ENCODE measurements at regions not wholly inside any gene's neighbourhood (a gene's known extent, or its start where the extent isn't known, plus 50 kb on each side); places are given as distances from the start of the nearest gene placed in this dataset.

GRCh38 chr7:25852939-25853271 is 299.1 kb upstream of the NFE2L3 start:
- Histone ChIP-seq H3K27me3 (ENCODE audit: low read depth, low read length) (peaks cover 15% of the 10 kb centered on the region), H3K9ac (ENCODE audit: low read length) (no peak overlapping the region), H3K36me3 (replicated peaks; ENCODE audit: low read depth, low read length) (no peaks in the 10 kb centered on the region)

GRCh38 chr7:25853314-25853713 is 298.7 kb upstream of the NFE2L3 start:
- Histone ChIP-seq H4K20me1 (ENCODE audit: insufficient read depth, low read length) (no peaks in the 10 kb centered on the region), H2AFZ (ENCODE audit: low read depth, low read length) (no peak overlapping the region), H3K9ac (ENCODE audit: low read length) (no peak overlapping the region)

More at GRCh38 chr7:25852939-25853271, 299.1 kb upstream of the NFE2L3 start:
- Histone ChIP-seq H3K4me2 (ENCODE audit: low read length) (no peak overlapping the region), H3K4me1 (ENCODE audit: low read length) (no peaks in the 10 kb centered on the region), H3K27ac (ENCODE audit: low read length) (no peak overlapping the region), H4K20me1 (ENCODE audit: insufficient read depth, low read length) (no peaks in the 10 kb centered on the region), H3K4me3 (ENCODE audit: low read length) (no peak overlapping the region), H3K79me2 (ENCODE audit: low read length) (no peaks in the 10 kb centered on the region), H3K9me3 (ENCODE audit: insufficient read depth, low read length) (no peaks in the 10 kb centered on the region), H2AFZ (ENCODE audit: low read depth, low read length) (no peak overlapping the region)
- no peak for TF ChIP-seq EZH2phosphoT487 (IDR thresholded peaks at IDR 0.05; ENCODE audit: low read depth)
- TF ChIP-seq, protein P1, sequence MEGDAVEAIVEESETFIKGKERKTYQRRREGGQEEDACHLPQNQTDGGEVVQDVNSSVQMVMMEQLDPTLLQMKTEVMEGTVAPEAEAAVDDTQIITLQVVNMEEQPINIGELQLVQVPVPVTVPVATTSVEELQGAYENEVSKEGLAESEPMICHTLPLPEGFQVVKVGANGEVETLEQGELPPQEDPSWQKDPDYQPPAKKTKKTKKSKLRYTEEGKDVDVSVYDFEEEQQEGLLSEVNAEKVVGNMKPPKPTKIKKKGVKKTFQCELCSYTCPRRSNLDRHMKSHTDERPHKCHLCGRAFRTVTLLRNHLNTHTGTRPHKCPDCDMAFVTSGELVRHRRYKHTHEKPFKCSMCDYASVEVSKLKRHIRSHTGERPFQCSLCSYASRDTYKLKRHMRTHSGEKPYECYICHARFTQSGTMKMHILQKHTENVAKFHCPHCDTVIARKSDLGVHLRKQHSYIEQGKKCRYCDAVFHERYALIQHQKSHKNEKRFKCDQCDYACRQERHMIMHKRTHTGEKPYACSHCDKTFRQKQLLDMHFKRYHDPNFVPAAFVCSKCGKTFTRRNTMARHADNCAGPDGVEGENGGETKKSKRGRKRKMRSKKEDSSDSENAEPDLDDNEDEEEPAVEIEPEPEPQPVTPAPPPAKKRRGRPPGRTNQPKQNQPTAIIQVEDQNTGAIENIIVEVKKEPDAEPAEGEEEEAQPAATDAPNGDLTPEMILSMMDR (IDR thresholded peaks at IDR 0.05; ENCODE audit: low read depth, low read length): no peak

GRCh38 chr7:25854059-25854458 is 297.9 kb upstream of the NFE2L3 start:
- Histone ChIP-seq H3K9ac (ENCODE audit: low read length) (no peak overlapping the region), H3K4me2 (ENCODE audit: low read length) (no peak overlapping the region), H3K27me3 (ENCODE audit: low read depth, low read length) (peaks cover 15% of the 10 kb centered on the region), H3K4me1 (ENCODE audit: low read length) (no peaks in the 10 kb centered on the region), H3K27ac (ENCODE audit: low read length) (no peak overlapping the region), H4K20me1 (ENCODE audit: insufficient read depth, low read length) (no peaks in the 10 kb centered on the region), H3K4me3 (ENCODE audit: low read length) (no peak overlapping the region), H3K9me3 (ENCODE audit: insufficient read depth, low read length) (no peaks in the 10 kb centered on the region), H2AFZ (ENCODE audit: low read depth, low read length) (no peak overlapping the region), H3K79me2 (ENCODE audit: low read length) (no peaks in the 10 kb centered on the region), H3K36me3 (replicated peaks; ENCODE audit: low read depth, low read length) (no peaks in the 10 kb centered on the region)
- TF ChIP-seq, protein P1 (IDR thresholded peaks at IDR 0.05; ENCODE audit: low read depth, low read length): no peak
- no peak for TF ChIP-seq EZH2phosphoT487 (IDR thresholded peaks at IDR 0.05; ENCODE audit: low read depth)

More at GRCh38 chr7:25853314-25853713, 298.7 kb upstream of the NFE2L3 start:
- Histone ChIP-seq H3K4me1 (ENCODE audit: low read length) (no peaks in the 10 kb centered on the region), H3K4me3 (ENCODE audit: low read length) (no peak overlapping the region), H3K9me3 (ENCODE audit: insufficient read depth, low read length) (no peaks in the 10 kb centered on the region), H3K27ac (ENCODE audit: low read length) (no peak overlapping the region), H3K4me2 (ENCODE audit: low read length) (no peak overlapping the region), H3K79me2 (ENCODE audit: low read length) (no peaks in the 10 kb centered on the region), H3K27me3 (ENCODE audit: low read depth, low read length) (peaks cover 15% of the 10 kb centered on the region), H3K36me3 (replicated peaks; ENCODE audit: low read depth, low read length) (no peaks in the 10 kb centered on the region)
- TF ChIP-seq, protein P1 (IDR thresholded peaks at IDR 0.05; ENCODE audit: low read depth, low read length): no peak
- no peak for TF ChIP-seq EZH2phosphoT487 (IDR thresholded peaks at IDR 0.05; ENCODE audit: low read depth)

GRCh38 chr7:25854608-25855497 is 297.1 kb upstream of the NFE2L3 start:
- peaks cover 15% of the 10 kb centered on the region for H3K27me3 ChIP-seq (ENCODE audit: low read depth, low read length)

More at GRCh38 chr7:25854608-25855497, 297.1 kb upstream of the NFE2L3 start:
- no peak overlapping the region for H3K27ac ChIP-seq (ENCODE audit: low read length)
- 0 out of 2 replicates have a peak overlapping the region, but pooled peaks have one; percentile 11 for H3K4me3 ChIP-seq (ENCODE audit: low read length)
- H3K36me3 ChIP-seq (replicated peaks; ENCODE audit: low read depth, low read length): no peaks in the 10 kb centered on the region
- no peaks in the 10 kb centered on the region for H3K4me1 ChIP-seq (ENCODE audit: low read length)
- no peaks in the 10 kb centered on the region for H4K20me1 ChIP-seq (ENCODE audit: insufficient read depth, low read length)
- no peak for TF ChIP-seq EZH2phosphoT487 (IDR thresholded peaks at IDR 0.05; ENCODE audit: low read depth)
- TF ChIP-seq, protein P1 (IDR thresholded peaks at IDR 0.05; ENCODE audit: low read depth, low read length): peak; percentile 56
- H3K79me2 ChIP-seq (ENCODE audit: low read length): no peaks in the 10 kb centered on the region
- H3K9ac ChIP-seq (ENCODE audit: low read length): no peak overlapping the region
- H3K4me2 ChIP-seq (ENCODE audit: low read length): peak overlapping the region; percentile 27; the same call in 1 of the 2 replicates
- no peak overlapping the region for H2AFZ ChIP-seq (ENCODE audit: low read depth, low read length)
- H3K9me3 ChIP-seq (ENCODE audit: insufficient read depth, low read length): no peaks in the 10 kb centered on the region

Measured in OCI-LY3 (cell line).